Transverse colon (tissue), 3 donors: ENCODE measurements at regions not wholly inside any gene's neighbourhood (a gene's known extent, or its start where the extent isn't known, plus 50 kb on each side); places are given as distances from the start of the nearest gene placed in this dataset.

Source experiments
- POLR2A ChIP-seq: fragments of 450-650 bp; IDR thresholded peaks from one replicate; pipeline ENCODE4 v1.6.1; 2016; ENCODE audit warnings: antibody characterized with exemption, mild to moderate bottlenecking, moderate library complexity
- TF ChIP-seq, protein P1 (sequence below), 5 experiments: fragments of 200-600 bp in 3 of 5; fragments of 450-650 bp in 2 of 5; sonication (generic) in 3 of 5; IDR thresholded peaks; 1 replicate in 2 of 5; 2 replicates in 3 of 5; pipeline ENCODE4 v1.5.1; 2016 to 2017; ENCODE audit warnings: antibody characterized with exemption in 5 of 5, inconsistent platforms in 3 of 5, mild to moderate bottlenecking in 2 of 5, moderate library complexity in 1 of 5

GRCh38 chr5:42875211-42875610 lies 63.5 kb upstream of the SELENOP start:
- TF ChIP-seq, protein P1, sequence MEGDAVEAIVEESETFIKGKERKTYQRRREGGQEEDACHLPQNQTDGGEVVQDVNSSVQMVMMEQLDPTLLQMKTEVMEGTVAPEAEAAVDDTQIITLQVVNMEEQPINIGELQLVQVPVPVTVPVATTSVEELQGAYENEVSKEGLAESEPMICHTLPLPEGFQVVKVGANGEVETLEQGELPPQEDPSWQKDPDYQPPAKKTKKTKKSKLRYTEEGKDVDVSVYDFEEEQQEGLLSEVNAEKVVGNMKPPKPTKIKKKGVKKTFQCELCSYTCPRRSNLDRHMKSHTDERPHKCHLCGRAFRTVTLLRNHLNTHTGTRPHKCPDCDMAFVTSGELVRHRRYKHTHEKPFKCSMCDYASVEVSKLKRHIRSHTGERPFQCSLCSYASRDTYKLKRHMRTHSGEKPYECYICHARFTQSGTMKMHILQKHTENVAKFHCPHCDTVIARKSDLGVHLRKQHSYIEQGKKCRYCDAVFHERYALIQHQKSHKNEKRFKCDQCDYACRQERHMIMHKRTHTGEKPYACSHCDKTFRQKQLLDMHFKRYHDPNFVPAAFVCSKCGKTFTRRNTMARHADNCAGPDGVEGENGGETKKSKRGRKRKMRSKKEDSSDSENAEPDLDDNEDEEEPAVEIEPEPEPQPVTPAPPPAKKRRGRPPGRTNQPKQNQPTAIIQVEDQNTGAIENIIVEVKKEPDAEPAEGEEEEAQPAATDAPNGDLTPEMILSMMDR (IDR thresholded peaks at IDR 0.05) = no peak
- TF ChIP-seq POLR2A = no peak
